Gastrocnemius medialis (tissue), 4 donors: ENCODE measurements at regions not wholly inside any gene's neighbourhood (a gene's known extent, or its start where the extent isn't known, plus 50 kb on each side); places are given as distances from the start of the nearest gene placed in this dataset.

Experiments used
- ATAC-seq, 2 donors: fragments of 150-250 bp; one replicate each; pipeline ENCODE4 v1.9.1; 2016
- DNase-seq, 2 donors: peaks; one replicate each; pipeline ENCODE4 v3.0.0-alpha.2; 2019
- H3K27ac ChIP-seq, 4 donors: fragments of 200-600 bp; sonication (generic); 1 replicate in 1 of 4; 2 replicates in 3 of 4; pipeline ENCODE4 v1.5.1; 2016 to 2018; ENCODE audit warnings: mild to moderate bottlenecking in 2 of 4, moderate library complexity in 1 of 4
- H3K27me3 ChIP-seq, 3 donors: fragments of 200-600 bp; sonication (generic) in 2 of 3; 1 replicate in 1 of 3; 2 replicates in 2 of 3; pipeline versions ENCODE4 v1.5.1 to v1.6.0; 2016 to 2019; ENCODE audit warnings: mild to moderate bottlenecking in 1 of 3, moderate library complexity in 1 of 3
- H3K36me3 ChIP-seq, 2 donors: fragments of 200-600 bp; sonication (generic) in 1 of 2; one replicate each; pipeline ENCODE4 v1.5.1; 2017 to 2018
- H3K4me1 ChIP-seq, 2 donors: fragments of 200-600 bp; sonication (generic) in 1 of 2; one replicate each; pipeline ENCODE4 v1.5.1; 2016 to 2017; ENCODE audit warnings: mild to moderate bottlenecking in 2 of 2
- H3K4me3 ChIP-seq, 4 donors: fragments of 200-600 bp; sonication (generic) in 3 of 4; 1 replicate in 1 of 4; 2 replicates in 3 of 4; pipeline ENCODE4 v1.5.1; 2016 to 2019; ENCODE audit warnings: mild to moderate bottlenecking in 2 of 4
- H3K9me3 ChIP-seq, 3 donors: fragments of 200-600 bp; sonication (generic) in 2 of 3; 1 replicate in 1 of 3; 2 replicates in 2 of 3; pipeline ENCODE4 v1.5.1; 2016 to 2019
- CTCF ChIP-seq, 5 experiments: fragments of 450-650 bp in 3 of 5; fragments of 200-600 bp in 2 of 5; sonication (generic) in 2 of 5; IDR thresholded peaks in 4 of 5; conservative IDR thresholded peaks in 1 of 5; 1 replicate in 4 of 5; 2 replicates in 1 of 5; pipeline ENCODE4 v1.5.1; 2016 to 2019; ENCODE audit warnings: antibody characterized with exemption in 5 of 5, mild to moderate bottlenecking in 3 of 5, moderate library complexity in 3 of 5
- POLR2A ChIP-seq, 2 donors: fragments of 450-650 bp; IDR thresholded peaks; one replicate each; pipeline ENCODE4 v1.6.1; 2017; ENCODE audit warnings: antibody characterized with exemption in 2 of 2, mild to moderate bottlenecking in 2 of 2, moderate library complexity in 2 of 2
- in situ Hi-C, 4 donors: fragments of 200-750 bp; cut with MboI; loops; one replicate each; pipeline versions ENCODE4 v1.15.0 to v1.8.0; 2017; ENCODE audit warnings: low sequenced_read_pairs in 4 of 4
- intact Hi-C: fragments of 100-400 bp; cut with DNase I; formaldehyde crosslinking; loops from one replicate; pipeline ENCODE4 v1.15.1; 2023; ENCODE audit warnings: low total_unique reads

GRCh38 chr3:94543161-94543560, 480.3 kb downstream of the NSUN3 start:
- intact Hi-C loops, result no loop called here
- no peaks in the 10 kb centered on the region for H3K9me3 ChIP-seq
- no peak overlapping the region for H3K27ac ChIP-seq
- TF ChIP-seq CTCF (IDR thresholded peaks at IDR 0.05 in 4 of 5, conservative IDR thresholded peaks at IDR 0.05 in 1 of 5) (no peak), POLR2A (IDR thresholded peaks at IDR 0.05) (no peak)
- no peaks in the 10 kb centered on the region for H3K36me3 ChIP-seq
- ATAC-seq (no peak), DNase-seq (no peak)
- H3K4me3 ChIP-seq, result no peak overlapping the region
- H3K27me3 ChIP-seq, result no peaks in the 10 kb centered on the region
- in situ Hi-C loops, result no loop called here
- H3K4me1 ChIP-seq, result no peaks in the 10 kb centered on the region

DNA sequence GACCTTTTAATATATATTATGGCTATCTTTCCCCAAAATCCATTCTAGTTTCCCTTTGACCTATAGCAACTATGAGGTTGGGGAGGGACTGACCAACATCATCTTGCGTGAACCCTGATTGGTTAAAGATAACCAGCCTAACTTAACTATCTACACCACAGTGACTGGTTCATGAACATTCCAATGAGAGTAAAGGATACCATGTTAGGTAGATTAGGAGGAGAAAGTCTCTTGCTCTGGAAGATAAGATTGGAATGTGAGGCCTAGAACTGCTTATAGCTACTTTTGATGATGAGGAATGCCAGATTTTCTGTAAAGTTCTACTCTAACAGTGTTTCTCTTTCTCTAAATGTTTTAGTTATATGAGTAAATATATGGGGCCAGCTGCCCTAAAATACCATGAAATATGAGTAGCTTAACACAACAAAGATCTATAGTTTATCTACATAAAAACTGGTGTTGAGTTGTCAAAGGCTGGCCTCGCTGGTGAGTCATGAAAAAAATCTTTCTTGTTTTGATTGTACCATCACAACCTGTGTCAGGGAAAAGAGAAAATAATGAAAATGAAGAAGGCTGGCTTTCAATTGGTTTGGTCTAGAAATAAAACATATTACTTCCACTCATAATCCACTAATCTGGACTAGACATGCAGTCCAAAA, 481.4 kb downstream of the NSUN3 start:
- DNase-seq (no peak), ATAC-seq (no peak)
- Histone ChIP-seq H3K27me3 (no peaks in the 10 kb centered on the region), H3K27ac (no peak overlapping the region), H3K36me3 (no peaks in the 10 kb centered on the region), H3K4me3 (no peak overlapping the region), H3K4me1 (no peaks in the 10 kb centered on the region), H3K9me3 (no peaks in the 10 kb centered on the region)
- in situ Hi-C loops, result no loop called here
- no peak for TF ChIP-seq POLR2A (IDR thresholded peaks at IDR 0.05)
- TF ChIP-seq CTCF (IDR thresholded peaks at IDR 0.05 in 4 of 5, conservative IDR thresholded peaks at IDR 0.05 in 1 of 5), result no peak
- intact Hi-C loops, result no loop called here

DNA sequence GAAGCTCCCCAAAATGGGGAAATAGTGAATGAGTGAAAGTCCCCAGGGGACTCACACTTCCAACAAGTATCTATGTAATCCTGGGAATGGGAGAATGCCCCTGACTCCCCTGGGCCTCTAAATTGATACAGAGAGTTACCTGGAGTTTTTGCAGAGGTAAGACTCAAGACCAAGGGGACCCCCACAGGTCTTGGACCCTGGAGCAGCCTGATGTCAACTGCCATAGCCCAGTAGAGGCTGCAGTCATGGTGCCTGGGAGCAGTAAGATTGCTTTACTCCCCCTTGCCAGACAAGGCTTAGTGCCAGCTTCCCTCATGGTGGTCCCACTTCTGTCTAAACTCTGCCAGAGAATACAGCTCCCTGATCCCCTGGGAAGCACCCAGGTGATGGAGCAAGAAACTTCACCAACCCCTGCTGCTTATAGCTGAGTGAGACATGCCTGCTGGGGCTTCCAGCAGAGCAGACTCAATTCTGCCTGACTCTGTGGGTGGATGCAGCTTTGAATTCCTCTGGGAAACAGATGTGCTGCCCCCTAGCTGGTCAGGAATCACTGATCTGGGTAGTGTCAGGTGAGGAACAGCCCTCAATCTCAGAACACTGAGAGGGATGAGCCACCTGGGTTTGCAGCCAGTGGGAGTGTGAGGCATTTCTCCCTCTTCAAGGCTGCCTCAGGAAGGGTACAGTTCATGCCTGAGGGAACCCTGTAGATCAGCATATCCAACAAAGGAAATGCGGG, 485.9 kb downstream of the NSUN3 start:
- in situ Hi-C loops, result no loop called here
- no peak for ATAC-seq

GRCh38 chr3:94561094-94561493, 498.2 kb downstream of the NSUN3 start:
- DNase-seq (no peak), ATAC-seq (no peak)
- Histone ChIP-seq H3K36me3 (no peaks in the 10 kb centered on the region), H3K4me3 (no peak overlapping the region), H3K4me1 (no peaks in the 10 kb centered on the region), H3K9me3 (no peaks in the 10 kb centered on the region), H3K27ac (no peak overlapping the region), H3K27me3 (no peaks in the 10 kb centered on the region)
- TF ChIP-seq CTCF (IDR thresholded peaks at IDR 0.05 in 4 of 5, conservative IDR thresholded peaks at IDR 0.05 in 1 of 5) (no peak), POLR2A (IDR thresholded peaks at IDR 0.05) (no peak)
- intact Hi-C loops (no loop called here), in situ Hi-C loops (no loop called here)

More for the DNA sequence above, 485.9 kb downstream of the NSUN3 start:
- no peak for TF ChIP-seq CTCF (IDR thresholded peaks at IDR 0.05 in 4 of 5, conservative IDR thresholded peaks at IDR 0.05 in 1 of 5)
- no peak for TF ChIP-seq POLR2A (IDR thresholded peaks at IDR 0.05)
- Histone ChIP-seq H3K27ac (no peak overlapping the region), H3K9me3 (no peaks in the 10 kb centered on the region), H3K27me3 (no peaks in the 10 kb centered on the region), H3K4me3 (no peak overlapping the region), H3K4me1 (no peaks in the 10 kb centered on the region), H3K36me3 (no peaks in the 10 kb centered on the region)
- no peak for DNase-seq
- intact Hi-C loops, result no loop called here
